H9 (cell line): ENCODE measurements at regions not wholly inside any gene's neighbourhood (a gene's known extent, or its start where the extent isn't known, plus 50 kb on each side); places are given as distances from the start of the nearest gene placed in this dataset.

Experiments
- DNase-seq: peaks from one replicate; pipeline ENCODE4 v3.0.0-alpha.2; 2017
- H2AFZ ChIP-seq: one replicate; pipeline ENCODE4 v1.6.1; 2013; ENCODE audit warnings: mild to moderate bottlenecking, low read length, control low read depth, moderate library complexity
- H2AK5ac ChIP-seq: 2 replicates; pipeline ENCODE4 v1.6.1; 2013; ENCODE audit warnings: low read length, control low read depth, mixed read lengths; ENCODE audit not compliant: insufficient read length
- H2BK120ac ChIP-seq: one replicate; pipeline ENCODE4 v1.6.1; 2013; ENCODE audit warnings: low read depth, mild to moderate bottlenecking, low read length, control low read depth, inconsistent platforms; ENCODE audit not compliant: poor library complexity, severe bottlenecking
- H2BK12ac ChIP-seq: 2 replicates; pipeline ENCODE4 v1.6.1; 2013; ENCODE audit warnings: low read length, control low read depth, mixed read lengths, low read depth; ENCODE audit not compliant: insufficient read length
- H2BK15ac ChIP-seq: 2 replicates; pipeline ENCODE4 v1.6.1; 2013; ENCODE audit warnings: low read depth, low read length, control low read depth
- H2BK20ac ChIP-seq: one replicate; pipeline ENCODE4 v1.6.1; 2013; ENCODE audit warnings: low read depth, mild to moderate bottlenecking, low read length, control low read depth, inconsistent platforms; ENCODE audit not compliant: poor library complexity, severe bottlenecking
- H2BK5ac ChIP-seq: 2 replicates; pipeline ENCODE4 v1.6.1; 2013; ENCODE audit warnings: low read length, control low read depth, mixed read lengths; ENCODE audit not compliant: insufficient read length
- H3K14ac ChIP-seq: 2 replicates; pipeline ENCODE4 v1.6.1; 2013; ENCODE audit warnings: low read length, control low read depth; ENCODE audit not compliant: insufficient read depth
- H3K18ac ChIP-seq: 2 replicates; pipeline ENCODE4 v1.6.1; 2013; ENCODE audit warnings: low read depth, mild to moderate bottlenecking, mixed read lengths, low read length, control low read depth; ENCODE audit not compliant: insufficient read length
- H3K23ac ChIP-seq: 2 replicates; pipeline ENCODE4 v1.6.1; 2013; ENCODE audit warnings: low read length, control low read depth, mixed read lengths, low read depth; ENCODE audit not compliant: insufficient read length
- H3K23me2 ChIP-seq: 2 replicates; pipeline ENCODE4 v1.6.1; 2013; ENCODE audit warnings: low read depth, mild to moderate bottlenecking, mixed read lengths, low read length, control low read depth; ENCODE audit not compliant: insufficient read length, poor library complexity, severe bottlenecking
- H3K27ac ChIP-seq: 2 replicates; pipeline ENCODE4 v1.5.1; 2013; ENCODE audit warnings: low read length, control low read depth, mixed read lengths, low read depth; ENCODE audit not compliant: insufficient read length
- H3K27me3 ChIP-seq: 2 replicates; pipeline ENCODE4 v1.6.1; 2013; ENCODE audit warnings: low read length, control low read depth, inconsistent platforms; ENCODE audit not compliant: insufficient read depth
- H3K4ac ChIP-seq: 2 replicates; pipeline ENCODE4 v1.6.1; 2013; ENCODE audit warnings: low read depth, mild to moderate bottlenecking, control low read depth, inconsistent platforms, low read length, moderate library complexity
- H3K4me1 ChIP-seq: 2 replicates; pipeline ENCODE4 v1.6.1; 2013; ENCODE audit warnings: low read length, control low read depth, inconsistent platforms; ENCODE audit not compliant: insufficient read depth
- H3K4me2 ChIP-seq: 2 replicates; pipeline ENCODE4 v1.6.1; 2013; ENCODE audit warnings: low read length, control low read depth, mixed read lengths; ENCODE audit not compliant: insufficient read length, insufficient read depth
- H3K56ac ChIP-seq: 2 replicates; pipeline ENCODE4 v1.6.1; 2013; ENCODE audit warnings: low read depth, mild to moderate bottlenecking, mixed read lengths, low read length, control low read depth; ENCODE audit not compliant: insufficient read length
- H3K79me1 ChIP-seq: 2 replicates; pipeline ENCODE4 v1.6.1; 2013; ENCODE audit warnings: low read depth, mild to moderate bottlenecking, moderate library complexity, low read length, control low read depth, inconsistent platforms; ENCODE audit not compliant: insufficient read depth, poor library complexity, severe bottlenecking
- H3K79me2 ChIP-seq: 2 replicates; pipeline ENCODE4 v1.6.1; 2013; ENCODE audit warnings: low read length, control low read depth, inconsistent platforms; ENCODE audit not compliant: insufficient read depth
- H3K9ac ChIP-seq: 2 replicates; pipeline ENCODE4 v1.6.1; 2013; ENCODE audit warnings: low read length, control low read depth, mixed read lengths; ENCODE audit not compliant: insufficient read length; ENCODE audit errors: extremely low read depth
- H3K9me3 ChIP-seq: one replicate; pipeline ENCODE4 v1.6.1; 2013; ENCODE audit warnings: low read depth, low read length, inconsistent platforms; ENCODE audit not compliant: control insufficient read depth
- H3T11ph ChIP-seq: one replicate; pipeline ENCODE4 v1.6.1; 2013; ENCODE audit warnings: mild to moderate bottlenecking, low read length, control low read depth, inconsistent platforms
- H4K20me1 ChIP-seq: one replicate; pipeline ENCODE4 v1.6.1; 2013; ENCODE audit not compliant: control insufficient read depth, insufficient read length, insufficient read depth
- H4K5ac ChIP-seq: 2 replicates; pipeline ENCODE4 v1.6.1; 2013; ENCODE audit warnings: low read depth, mild to moderate bottlenecking, mixed read lengths, low read length, control low read depth; ENCODE audit not compliant: insufficient read length
- H4K8ac ChIP-seq: replicated peaks from 2 replicates; pipeline ENCODE4 v1.6.1; 2013; ENCODE audit warnings: low read length, control low read depth, mixed read lengths, low read depth; ENCODE audit not compliant: insufficient read length
- H4K91ac ChIP-seq: 2 replicates; pipeline ENCODE4 v1.6.1; 2013; ENCODE audit warnings: low read depth, mild to moderate bottlenecking, moderate library complexity, mixed read lengths, low read length, control low read depth; ENCODE audit not compliant: insufficient read length
- H3K27ac Mint-ChIP-seq, 3 experiments: 2 replicates in 2 of 3; 3 replicates in 1 of 3; pipeline ENCODE4 v1.8.0; 2020 to 2021; ENCODE audit warnings: mixed read lengths in 3 of 3, mild to moderate bottlenecking in 1 of 3, moderate library complexity in 1 of 3
- H3K27me3 Mint-ChIP-seq: 2 replicates; pipeline ENCODE4 v1.8.0; 2021; ENCODE audit warnings: low read depth, mild to moderate bottlenecking, moderate library complexity, mixed read lengths
- H3K36me3 Mint-ChIP-seq, 3 experiments: 2 replicates in 2 of 3; 3 replicates in 1 of 3; pipeline ENCODE4 v1.8.0; 2020 to 2021; ENCODE audit warnings: low read depth in 3 of 3, mixed read lengths in 3 of 3; ENCODE audit not compliant: insufficient read depth in 1 of 3
- H3K4me1 Mint-ChIP-seq, 2 experiments: 2 replicates each; pipeline ENCODE4 v1.8.0; 2020; ENCODE audit warnings: mixed read lengths in 2 of 2
- H3K4me3 Mint-ChIP-seq, 2 experiments: 2 replicates in 1 of 2; 3 replicates in 1 of 2; pipeline ENCODE4 v1.8.0; 2020 to 2021; ENCODE audit warnings: mild to moderate bottlenecking in 2 of 2, mixed read lengths in 2 of 2, moderate library complexity in 1 of 2
- H3K9me3 Mint-ChIP-seq, 2 experiments: 2 replicates in 1 of 2; 3 replicates in 1 of 2; pipeline ENCODE4 v1.8.0; 2020; ENCODE audit warnings: mild to moderate bottlenecking in 2 of 2, mixed read lengths in 2 of 2, moderate library complexity in 1 of 2
- WGBS: extraction: QIAGEN DNeasy Blood & Tissue Kit; methylation state at CpG from one replicate; pipeline ENCODE4 v1.1.7; 2013; ENCODE audit warnings: missing lambda C conversion rate, low lambda C conversion rate, mixed read lengths; ENCODE audit not compliant: insufficient read length; ENCODE audit errors: extremely low coverage; 5-methylcytosine and 5-hydroxymethylcytosine counted together
- TF ChIP-seq, protein P1 (sequence below): fragments of 200-600 bp; sonication (generic); conservative IDR thresholded peaks from 3 replicates; pipeline ENCODE4 v1.8.0; 2021; ENCODE audit warnings: antibody characterized with exemption, mild to moderate bottlenecking

DNA sequence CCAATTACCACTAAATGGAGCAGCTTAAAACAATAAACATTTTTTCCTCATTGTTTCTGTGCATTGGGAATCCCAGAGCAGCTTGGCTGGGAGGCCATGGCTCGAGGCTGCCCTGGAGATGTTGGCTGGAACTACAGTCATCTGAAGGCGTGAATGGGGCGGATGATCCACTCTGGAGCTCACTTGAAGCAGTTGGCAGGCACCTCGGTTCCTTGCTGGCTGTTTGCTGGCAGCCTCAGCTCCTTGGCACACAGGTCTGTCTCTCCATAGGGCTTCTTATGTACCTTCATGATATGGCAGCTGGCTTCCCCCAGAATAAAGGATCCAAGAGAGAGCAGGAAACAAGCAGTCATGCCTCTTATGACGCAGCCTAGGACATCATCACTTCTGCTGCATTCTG lies 227.0 kb upstream of the COPS8 start:
- Histone ChIP-seq H3K14ac (no peak overlapping the region), H3K4me2 (no peak overlapping the region), H2BK12ac (no peak overlapping the region), H3K79me1 (no peaks in the 10 kb centered on the region), H3K23me2 (no peaks in the 10 kb centered on the region), H4K5ac (no peak overlapping the region), H2BK15ac (no peak overlapping the region), H3K56ac (no peak overlapping the region), H2AK5ac (no peak overlapping the region), H3K18ac (no peak overlapping the region), H2AFZ (no peak overlapping the region), H2BK120ac (no peak overlapping the region), H3T11ph (no peak overlapping the region), H3K23ac (no peak overlapping the region), H2BK20ac (no peak overlapping the region), H2BK5ac (no peak overlapping the region), H3K4me1 (peaks cover 3% of the 10 kb centered on the region; the same call in 1 of the 2 replicates), H3K27ac (no peak overlapping the region), H3K9me3 (no peaks in the 10 kb centered on the region), H3K4ac (no peak overlapping the region), H4K8ac (no peak overlapping the region), H3K9ac (no peak overlapping the region), H3K79me2 (no peaks in the 10 kb centered on the region), H4K20me1 (no peaks in the 10 kb centered on the region), H4K91ac (no peak overlapping the region), H3K27me3 (no peaks in the 10 kb centered on the region)
- peaks cover 58 to 59% of the 10 kb centered on the region in 2 experiments for H3K4me1 Mint-ChIP-seq
- peaks cover 4 to 17% (median 5%) of the 10 kb centered on the region in 3 experiments; a peak in 5 of 7 replicates for H3K36me3 Mint-ChIP-seq
- TF ChIP-seq, protein P1, sequence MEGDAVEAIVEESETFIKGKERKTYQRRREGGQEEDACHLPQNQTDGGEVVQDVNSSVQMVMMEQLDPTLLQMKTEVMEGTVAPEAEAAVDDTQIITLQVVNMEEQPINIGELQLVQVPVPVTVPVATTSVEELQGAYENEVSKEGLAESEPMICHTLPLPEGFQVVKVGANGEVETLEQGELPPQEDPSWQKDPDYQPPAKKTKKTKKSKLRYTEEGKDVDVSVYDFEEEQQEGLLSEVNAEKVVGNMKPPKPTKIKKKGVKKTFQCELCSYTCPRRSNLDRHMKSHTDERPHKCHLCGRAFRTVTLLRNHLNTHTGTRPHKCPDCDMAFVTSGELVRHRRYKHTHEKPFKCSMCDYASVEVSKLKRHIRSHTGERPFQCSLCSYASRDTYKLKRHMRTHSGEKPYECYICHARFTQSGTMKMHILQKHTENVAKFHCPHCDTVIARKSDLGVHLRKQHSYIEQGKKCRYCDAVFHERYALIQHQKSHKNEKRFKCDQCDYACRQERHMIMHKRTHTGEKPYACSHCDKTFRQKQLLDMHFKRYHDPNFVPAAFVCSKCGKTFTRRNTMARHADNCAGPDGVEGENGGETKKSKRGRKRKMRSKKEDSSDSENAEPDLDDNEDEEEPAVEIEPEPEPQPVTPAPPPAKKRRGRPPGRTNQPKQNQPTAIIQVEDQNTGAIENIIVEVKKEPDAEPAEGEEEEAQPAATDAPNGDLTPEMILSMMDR = no peak
- peaks cover 13 to 21% of the 10 kb centered on the region in 2 experiments for H3K9me3 Mint-ChIP-seq
- H3K4me3 Mint-ChIP-seq = no peak overlapping the region
- no peak overlapping the region for H3K27ac Mint-ChIP-seq
- peaks cover 44% of the 10 kb centered on the region for H3K27me3 Mint-ChIP-seq
- no peak for DNase-seq
- WGBS = no CpG with 5 or more reads among the region's 5 CpGs
